K562 (cell line): ENCODE measurements at regions not wholly inside any gene's neighbourhood (a gene's known extent, or its start where the extent isn't known, plus 50 kb on each side); places are given as distances from the start of the nearest gene placed in this dataset.
A peak's percentile ranks its signal among the peaks of the same experiment; 100 is the strongest.

Source experiments
- E2F3 ChIP-seq: fragments of 250-450 bp; sonication (Bioruptor Pico); IDR thresholded peaks from 2 replicates; pipeline ENCODE4 v1.4.0; 2020; ENCODE audit warnings: mild to moderate bottlenecking
- ID3 ChIP-seq, 2 experiments: fragments of 250-450 bp in 1 of 2; fragments of 450-650 bp in 1 of 2; sonication (Bioruptor Pico) in 1 of 2; IDR thresholded peaks; 2 replicates each; pipeline versions ENCODE4 v1.6.1 to v1.8.0; 2016 to 2021; ENCODE audit warnings: mild to moderate bottlenecking in 2 of 2, moderate library complexity in 2 of 2, missing compliant biosample characterization in 1 of 2, missing genetic modification characterization in 1 of 2
- IRF2 ChIP-seq: sonication (generic); formaldehyde crosslinking; IDR thresholded peaks from 2 replicates; pipeline ENCODE4 v1.8.1; 2022; ENCODE audit warnings: mild to moderate bottlenecking, missing genetic modification reagents
- MEIS2 ChIP-seq: fragments of 450-650 bp; IDR thresholded peaks from 2 replicates; pipeline ENCODE4 v1.6.1; 2014; ENCODE audit warnings: mild to moderate bottlenecking; ENCODE audit not compliant: partially characterized antibody
- NCOA2 ChIP-seq, 2 experiments: fragments of 450-650 bp; IDR thresholded peaks; 2 replicates each; pipeline ENCODE4 v1.6.1; 2018; ENCODE audit warnings: mild to moderate bottlenecking in 2 of 2, moderate library complexity in 1 of 2; ENCODE audit not compliant: partially characterized antibody in 2 of 2
- NR0B1 ChIP-seq: fragments of 450-650 bp; IDR thresholded peaks from one replicate; pipeline ENCODE4 v1.6.1; 2018; ENCODE audit warnings: mild to moderate bottlenecking, moderate library complexity; ENCODE audit not compliant: partially characterized antibody
- NR2C1 ChIP-seq, 2 experiments: fragments of 450-650 bp; IDR thresholded peaks; 2 replicates each; pipeline ENCODE4 v1.6.1; 2017; ENCODE audit warnings: mild to moderate bottlenecking in 2 of 2, antibody characterized with exemption in 1 of 2, inconsistent platforms in 1 of 2, missing compliant biosample characterization in 1 of 2, missing genetic modification characterization in 1 of 2
- PRDM10 ChIP-seq: fragments of 450-650 bp; IDR thresholded peaks from 2 replicates; pipeline ENCODE4 v1.6.1; 2018; ENCODE audit not compliant: partially characterized antibody
- RAD21 ChIP-seq, 2 experiments: fragments of 250-450 bp in 1 of 2; fragments of 450-650 bp in 1 of 2; sonication (Bioruptor Pico) in 1 of 2; formaldehyde crosslinking in 1 of 2; IDR thresholded peaks in 1 of 2; conservative IDR thresholded peaks in 1 of 2; 2 replicates each; pipeline versions ENCODE4 v1.4.0 to v1.8.0; 2020 to 2022; ENCODE audit warnings: mild to moderate bottlenecking in 2 of 2, moderate library complexity in 1 of 2
- REST ChIP-seq, 2 experiments: fragments of 450-650 bp; formaldehyde crosslinking in 1 of 2; IDR thresholded peaks; 2 replicates each; pipeline versions ENCODE4 v1.4.0 to v1.6.1; 2014 to 2020; ENCODE audit warnings: mild to moderate bottlenecking in 2 of 2, borderline replicate concordance in 1 of 2, low read depth in 1 of 2
- SP1 ChIP-seq: sonication (generic); formaldehyde crosslinking; IDR thresholded peaks from 2 replicates; pipeline ENCODE4 v1.8.1; 2022; ENCODE audit warnings: mild to moderate bottlenecking, missing genetic modification reagents
- ZNF778 ChIP-seq: fragments of 450-650 bp; formaldehyde crosslinking; IDR thresholded peaks from 2 replicates; pipeline ENCODE4 v1.4.0; 2020; ENCODE audit warnings: mild to moderate bottlenecking, moderate library complexity

- 0 out of 2 replicates have a peak, but pooled peaks have one; percentile 2 for TF ChIP-seq REST (IDR thresholded peaks at IDR 0.05; ENCODE audit: borderline replicate concordance)
- TF ChIP-seq REST (CRISPR knock-in tag; IDR thresholded peaks at IDR 0.05; ENCODE audit: low read depth) = no peak
- peak in 1 of 2 experiments; percentile 17; a peak in 2 of 4 replicates for TF ChIP-seq RAD21 (CRISPR knock-in tag; conservative IDR thresholded peaks at IDR 0.05 in 1 of 2, IDR thresholded peaks at IDR 0.05 in 1 of 2)
- no peak for TF ChIP-seq NR0B1
- no peak for TF ChIP-seq ID3 (CRISPR knock-in tag; IDR thresholded peaks at IDR 0.05)
- peak; percentile 60; the same call in 1 of the 2 replicates for TF ChIP-seq ID3 (tag; IDR thresholded peaks at IDR 0.05)
- TF ChIP-seq SP1 = 0 out of 2 replicates have a peak, but pooled peaks have one; percentile 34
- no peak for TF ChIP-seq ZNF778 (CRISPR knock-in tag)
- no peak for TF ChIP-seq IRF2 (CRISPR knock-in tag)
- TF ChIP-seq NR2C1 (IDR thresholded peaks at IDR 0.05) = peak; percentile 67
- 0 out of 2 replicates have a peak, but pooled peaks have one; percentile 39 for TF ChIP-seq NR2C1 (tag; IDR thresholded peaks at IDR 0.05)
- TF ChIP-seq NCOA2 (IDR thresholded peaks at IDR 0.05; ENCODE audit: partially characterized antibody in 2 of 2) = peak in 1 of 2 experiments; percentile 76
- TF ChIP-seq MEIS2 = peak; percentile 72
- TF ChIP-seq E2F3 (CRISPR knock-in tag) = 0 out of 2 replicates have a peak, but pooled peaks have one; percentile 25
- peak; percentile 17 for TF ChIP-seq PRDM10
Observed at GRCh38 chr17:33874617-33875060, 380.4 kb upstream of the CCL2 start (continued).
